Thyroid gland (tissue), 4 donors: ENCODE measurements at regions not wholly inside any gene's neighbourhood (a gene's known extent, or its start where the extent isn't known, plus 50 kb on each side); places are given as distances from the start of the nearest gene placed in this dataset.

ENCODE experiments used
- DNase-seq, 2 donors: peaks; one replicate each; pipeline ENCODE4 v3.0.0-alpha.2; 2019
- H3K27ac ChIP-seq, 3 donors: fragments of 200-600 bp; sonication (generic); 1 replicate in 2 of 3; 2 replicates in 1 of 3; pipeline ENCODE4 v1.5.1; 2016 to 2019; ENCODE audit warnings: mild to moderate bottlenecking in 1 of 3, moderate library complexity in 1 of 3
- H3K27me3 ChIP-seq: fragments of 200-600 bp; sonication (generic); one replicate; pipeline ENCODE4 v1.5.1; 2019
- H3K36me3 ChIP-seq, 2 donors: fragments of 200-600 bp; sonication (generic); one replicate each; pipeline ENCODE4 v1.5.1; 2016 to 2019
- H3K4me1 ChIP-seq, 2 donors: fragments of 200-600 bp; sonication (generic); one replicate each; pipeline ENCODE4 v1.5.1; 2017 to 2019
- H3K4me3 ChIP-seq, 3 donors: fragments of 200-600 bp; sonication (generic); replicated peaks in 1 of 3; 1 replicate in 2 of 3; 2 replicates in 1 of 3; pipeline ENCODE4 v1.5.1; 2016; ENCODE audit warnings: mild to moderate bottlenecking in 1 of 3
- H3K9me3 ChIP-seq: fragments of 200-600 bp; sonication (generic); one replicate; pipeline ENCODE4 v1.5.1; 2017
- POLR2A ChIP-seq, 2 donors: fragments of 450-650 bp; IDR thresholded peaks; one replicate each; pipeline ENCODE4 v1.6.1; 2017; ENCODE audit warnings: antibody characterized with exemption in 2 of 2, mild to moderate bottlenecking in 2 of 2, moderate library complexity in 1 of 2
- WGBS, 2 donors: methylation state at CpG; one replicate each; pipeline ENCODE4 v1.1.5; 2017; 5-methylcytosine and 5-hydroxymethylcytosine counted together
- intact Hi-C: fragments of 100-400 bp; cut with DNase I; formaldehyde crosslinking; loops from one replicate; pipeline ENCODE4 v1.15.1; 2023
- TF ChIP-seq, protein P1 (sequence below), 6 experiments: fragments of 200-600 bp in 3 of 6; fragments of 450-650 bp in 3 of 6; sonication (generic) in 3 of 6; IDR thresholded peaks; one replicate each; pipeline ENCODE4 v1.5.1; 2016 to 2019; ENCODE audit warnings: antibody characterized with exemption in 6 of 6, mild to moderate bottlenecking in 2 of 6, inconsistent platforms in 1 of 6, moderate library complexity in 1 of 6

DNA sequence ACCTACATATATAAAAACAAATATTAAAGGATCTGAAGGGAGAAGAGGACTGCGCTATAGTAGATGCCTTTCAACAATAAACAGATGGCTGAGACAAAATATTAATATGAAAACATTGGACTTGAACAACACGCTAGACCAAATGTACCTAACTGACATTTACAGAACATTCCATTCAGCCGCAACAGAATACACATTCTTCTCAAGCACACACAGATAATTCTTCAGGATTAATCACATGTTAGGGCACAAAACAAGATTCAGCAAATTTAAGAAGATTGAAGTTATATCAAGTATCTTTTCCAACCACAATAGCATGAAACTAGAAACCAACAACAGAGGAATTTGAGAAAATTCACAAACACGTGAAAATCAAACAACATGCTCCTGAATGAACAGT, 741.4 kb downstream of the ADGRL2 start:
- no peak for DNase-seq
- H3K27me3 ChIP-seq, result no peaks in the 10 kb centered on the region

GRCh38 chr1:82540006-82540405, 739.3 kb downstream of the ADGRL2 start:
- no peak overlapping the region for H3K27ac ChIP-seq
- 71 to 75% methylated on average over 2 of the region's 2 CpGs for WGBS, 2 donors
- intact Hi-C loops, result no loop called here
- H3K36me3 ChIP-seq, result no peaks in the 10 kb centered on the region
- H3K9me3 ChIP-seq, result no peaks in the 10 kb centered on the region
- no peak for TF ChIP-seq POLR2A (IDR thresholded peaks at IDR 0.05)
- TF ChIP-seq, protein P1, sequence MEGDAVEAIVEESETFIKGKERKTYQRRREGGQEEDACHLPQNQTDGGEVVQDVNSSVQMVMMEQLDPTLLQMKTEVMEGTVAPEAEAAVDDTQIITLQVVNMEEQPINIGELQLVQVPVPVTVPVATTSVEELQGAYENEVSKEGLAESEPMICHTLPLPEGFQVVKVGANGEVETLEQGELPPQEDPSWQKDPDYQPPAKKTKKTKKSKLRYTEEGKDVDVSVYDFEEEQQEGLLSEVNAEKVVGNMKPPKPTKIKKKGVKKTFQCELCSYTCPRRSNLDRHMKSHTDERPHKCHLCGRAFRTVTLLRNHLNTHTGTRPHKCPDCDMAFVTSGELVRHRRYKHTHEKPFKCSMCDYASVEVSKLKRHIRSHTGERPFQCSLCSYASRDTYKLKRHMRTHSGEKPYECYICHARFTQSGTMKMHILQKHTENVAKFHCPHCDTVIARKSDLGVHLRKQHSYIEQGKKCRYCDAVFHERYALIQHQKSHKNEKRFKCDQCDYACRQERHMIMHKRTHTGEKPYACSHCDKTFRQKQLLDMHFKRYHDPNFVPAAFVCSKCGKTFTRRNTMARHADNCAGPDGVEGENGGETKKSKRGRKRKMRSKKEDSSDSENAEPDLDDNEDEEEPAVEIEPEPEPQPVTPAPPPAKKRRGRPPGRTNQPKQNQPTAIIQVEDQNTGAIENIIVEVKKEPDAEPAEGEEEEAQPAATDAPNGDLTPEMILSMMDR (IDR thresholded peaks at IDR 0.05), result no peak
- no peak for DNase-seq
- H3K4me1 ChIP-seq, result no peaks in the 10 kb centered on the region
- no peak overlapping the region for H3K4me3 ChIP-seq
- no peaks in the 10 kb centered on the region for H3K27me3 ChIP-seq

More for the DNA sequence above, 741.4 kb downstream of the ADGRL2 start:
- WGBS, 2 donors, result 92 to 97% methylated on average over 4 of the region's 4 CpGs
- intact Hi-C loops, result no loop called here
- H3K27ac ChIP-seq, result no peak overlapping the region
- H3K4me1 ChIP-seq, result no peaks in the 10 kb centered on the region
- H3K36me3 ChIP-seq, result no peaks in the 10 kb centered on the region
- no peak for TF ChIP-seq POLR2A (IDR thresholded peaks at IDR 0.05)
- TF ChIP-seq, protein P1 (IDR thresholded peaks at IDR 0.05), result no peak
- no peak overlapping the region for H3K4me3 ChIP-seq
- H3K9me3 ChIP-seq, result no peaks in the 10 kb centered on the region

- intact Hi-C loops, result no loop called here
- Histone ChIP-seq H3K27ac (no peak overlapping the region), H3K27me3 (no peaks in the 10 kb centered on the region), H3K9me3 (no peaks in the 10 kb centered on the region), H3K4me3 (no peak overlapping the region), H3K4me1 (no peaks in the 10 kb centered on the region), H3K36me3 (no peaks in the 10 kb centered on the region)
- DNase-seq, result no peak
- TF ChIP-seq POLR2A (IDR thresholded peaks at IDR 0.05), result no peak
- TF ChIP-seq, protein P1 (IDR thresholded peaks at IDR 0.05), result no peak
These were observed 738.1 kb downstream of the ADGRL2 start for GRCh38 chr1:82538876-82539275.

- no peaks in the 10 kb centered on the region for H3K4me1 ChIP-seq
These were observed 734.3 kb downstream of the ADGRL2 start for GRCh38 chr1:82534996-82535395.

DNA sequence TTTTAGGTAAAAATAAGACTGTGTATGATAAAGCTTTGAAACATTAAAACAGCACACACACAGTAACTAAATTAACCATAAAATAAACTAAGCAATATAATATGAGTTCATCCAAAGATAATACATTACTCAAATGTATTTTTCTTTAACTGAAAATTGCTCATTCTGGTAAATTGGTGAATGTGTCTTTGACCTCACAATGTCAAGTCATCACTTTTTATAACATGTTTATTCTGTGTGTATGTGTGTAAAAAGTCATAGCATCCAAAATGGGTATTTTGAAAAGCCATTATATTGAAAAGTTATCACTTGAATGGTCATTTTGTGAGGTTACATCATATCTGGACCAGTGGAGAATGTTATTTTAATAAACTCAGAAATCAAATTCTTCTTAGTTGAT, 724.6 kb downstream of the ADGRL2 start:
- Histone ChIP-seq H3K4me3 (no peak overlapping the region), H3K9me3 (no peaks in the 10 kb centered on the region), H3K27me3 (no peaks in the 10 kb centered on the region), H3K4me1 (no peaks in the 10 kb centered on the region), H3K27ac (no peak overlapping the region), H3K36me3 (no peaks in the 10 kb centered on the region)
- intact Hi-C loops, result no loop called here
- no peak for DNase-seq
- TF ChIP-seq POLR2A (IDR thresholded peaks at IDR 0.05), result no peak
- TF ChIP-seq, protein P1 (IDR thresholded peaks at IDR 0.05), result no peak

More at GRCh38 chr1:82534996-82535395, 734.3 kb downstream of the ADGRL2 start:
- TF ChIP-seq POLR2A (IDR thresholded peaks at IDR 0.05), result no peak
- TF ChIP-seq, protein P1 (IDR thresholded peaks at IDR 0.05), result no peak
- Histone ChIP-seq H3K9me3 (no peaks in the 10 kb centered on the region), H3K27ac (no peak overlapping the region), H3K27me3 (no peaks in the 10 kb centered on the region), H3K4me3 (no peak overlapping the region), H3K36me3 (no peaks in the 10 kb centered on the region)
- DNase-seq, result no peak
- intact Hi-C loops, result no loop called here
- WGBS, 2 donors, result 79 to 83% methylated on average over 6 of the region's 6 CpGs
